Esophagus squamous epithelium (tissue), 4 donors: ENCODE measurements at regions not wholly inside any gene's neighbourhood (a gene's known extent, or its start where the extent isn't known, plus 50 kb on each side); places are given as distances from the start of the nearest gene placed in this dataset.

Experiments
- POLR2A ChIP-seq, 4 donors: fragments of 450-650 bp; IDR thresholded peaks; one replicate each; pipeline ENCODE4 v1.6.1; 2017; ENCODE audit warnings: antibody characterized with exemption in 4 of 4, mild to moderate bottlenecking in 4 of 4, moderate library complexity in 3 of 4
- TF ChIP-seq, protein P1 (sequence below), 6 experiments: fragments of 450-650 bp in 4 of 6; fragments of 200-600 bp in 2 of 6; sonication (generic) in 2 of 6; IDR thresholded peaks; one replicate each; pipeline ENCODE4 v1.5.1; 2016 to 2019; ENCODE audit warnings: antibody characterized with exemption in 6 of 6, mild to moderate bottlenecking in 4 of 6, moderate library complexity in 4 of 6

GRCh38 chr19:28915737-28916460, 297.1 kb downstream of the UQCRFS1 start:
- TF ChIP-seq, protein P1, sequence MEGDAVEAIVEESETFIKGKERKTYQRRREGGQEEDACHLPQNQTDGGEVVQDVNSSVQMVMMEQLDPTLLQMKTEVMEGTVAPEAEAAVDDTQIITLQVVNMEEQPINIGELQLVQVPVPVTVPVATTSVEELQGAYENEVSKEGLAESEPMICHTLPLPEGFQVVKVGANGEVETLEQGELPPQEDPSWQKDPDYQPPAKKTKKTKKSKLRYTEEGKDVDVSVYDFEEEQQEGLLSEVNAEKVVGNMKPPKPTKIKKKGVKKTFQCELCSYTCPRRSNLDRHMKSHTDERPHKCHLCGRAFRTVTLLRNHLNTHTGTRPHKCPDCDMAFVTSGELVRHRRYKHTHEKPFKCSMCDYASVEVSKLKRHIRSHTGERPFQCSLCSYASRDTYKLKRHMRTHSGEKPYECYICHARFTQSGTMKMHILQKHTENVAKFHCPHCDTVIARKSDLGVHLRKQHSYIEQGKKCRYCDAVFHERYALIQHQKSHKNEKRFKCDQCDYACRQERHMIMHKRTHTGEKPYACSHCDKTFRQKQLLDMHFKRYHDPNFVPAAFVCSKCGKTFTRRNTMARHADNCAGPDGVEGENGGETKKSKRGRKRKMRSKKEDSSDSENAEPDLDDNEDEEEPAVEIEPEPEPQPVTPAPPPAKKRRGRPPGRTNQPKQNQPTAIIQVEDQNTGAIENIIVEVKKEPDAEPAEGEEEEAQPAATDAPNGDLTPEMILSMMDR (IDR thresholded peaks at IDR 0.05), result no peak
- TF ChIP-seq POLR2A (IDR thresholded peaks at IDR 0.05), result no peak
